HG02610 (cell line): ENCODE measurements at regions not wholly inside any gene's neighbourhood (a gene's known extent, or its start where the extent isn't known, plus 50 kb on each side); places are given as distances from the start of the nearest gene placed in this dataset.
"Not testable (repeated sequence)": the region's sequence is repeated elsewhere in the genome, so short reads cannot be mapped to it uniquely, and the experiment has no call there.

Experiments used
- ATAC-seq: cut with Tn5 transposase; IDR thresholded peaks from one replicate; pipeline ENCODE4 v1.9.1; 2021; ENCODE audit warnings: mild to moderate bottlenecking, moderate library complexity; ENCODE audit not compliant: unreplicated experiment

DNA sequence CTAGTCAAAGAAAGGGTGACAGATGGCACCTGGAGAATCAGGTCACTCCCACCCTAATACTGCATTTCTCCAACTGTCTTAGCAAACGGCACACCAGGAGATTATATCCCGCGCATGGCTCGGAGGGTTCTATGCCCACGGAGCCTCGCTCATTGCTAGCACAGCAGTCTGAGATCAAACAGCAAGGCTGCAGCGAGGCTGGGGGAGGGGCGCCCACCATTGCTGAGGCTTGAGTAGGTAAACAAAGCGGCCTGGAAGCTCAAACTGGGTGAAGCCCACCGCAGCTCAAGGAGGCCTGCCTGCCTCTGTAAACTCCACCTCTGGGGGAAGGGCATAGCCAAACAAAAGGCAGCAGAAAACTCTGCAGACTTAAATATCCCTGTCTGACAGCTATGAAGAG, 268.1 kb upstream of the GRM3 start:
- not testable (repeated sequence) for ATAC-seq

GRCh38 chr7:86372262-86372661, 271.4 kb upstream of the GRM3 start:
- ATAC-seq: no peak

- no peak for ATAC-seq
Observed at GRCh38 chr7:86366946-86367345, 276.8 kb upstream of the GRM3 start.

DNA sequence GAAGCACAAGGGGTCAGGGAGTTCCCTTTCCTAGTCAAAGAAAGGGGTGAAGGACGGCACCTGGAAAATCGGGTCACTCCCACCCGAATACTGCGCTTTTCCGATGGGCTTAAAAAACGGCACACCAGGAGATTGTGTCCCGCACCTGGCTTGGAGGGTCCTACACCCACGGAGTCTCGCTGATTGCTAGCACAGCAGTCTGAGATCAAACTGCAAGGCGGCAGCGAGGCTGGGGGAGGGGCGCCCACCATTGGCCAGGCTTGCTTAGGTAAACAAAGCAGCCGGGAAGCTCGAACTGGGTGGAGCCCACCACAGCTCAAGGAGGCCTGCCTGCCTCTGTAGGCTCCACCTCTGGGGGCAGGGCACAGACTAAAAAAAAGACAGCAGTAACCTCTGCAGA, 303.3 kb upstream of the GRM3 start:
- ATAC-seq: not testable (repeated sequence)

GRCh38 chr7:86339051-86339450, 304.7 kb upstream of the GRM3 start:
- ATAC-seq: no peak

- ATAC-seq: no peak
Observed at GRCh38 chr7:86328801-86329433, 314.8 kb upstream of the GRM3 start.

- no peak for ATAC-seq
Observed at GRCh38 chr7:86326847-86327246, 316.9 kb upstream of the GRM3 start.

DNA sequence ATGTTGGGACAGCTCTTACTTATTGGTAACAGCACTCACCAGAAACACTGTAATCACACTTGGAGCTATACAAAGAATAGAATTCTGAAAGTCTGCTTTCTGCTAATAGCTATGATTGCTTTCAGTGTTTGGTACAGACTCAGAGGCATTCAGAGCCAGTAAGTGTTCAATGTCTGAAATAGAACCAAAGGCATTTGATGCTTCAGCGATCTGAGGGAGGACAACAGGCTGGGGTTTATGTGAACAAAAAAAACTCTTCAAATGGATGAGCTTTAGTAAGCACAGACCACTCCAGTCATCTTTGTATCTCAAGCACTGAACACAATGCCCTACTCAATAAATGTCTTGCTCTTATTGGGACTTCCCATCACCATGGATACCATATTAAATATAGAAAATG, 322.8 kb upstream of the GRM3 start:
- ATAC-seq: no peak

DNA sequence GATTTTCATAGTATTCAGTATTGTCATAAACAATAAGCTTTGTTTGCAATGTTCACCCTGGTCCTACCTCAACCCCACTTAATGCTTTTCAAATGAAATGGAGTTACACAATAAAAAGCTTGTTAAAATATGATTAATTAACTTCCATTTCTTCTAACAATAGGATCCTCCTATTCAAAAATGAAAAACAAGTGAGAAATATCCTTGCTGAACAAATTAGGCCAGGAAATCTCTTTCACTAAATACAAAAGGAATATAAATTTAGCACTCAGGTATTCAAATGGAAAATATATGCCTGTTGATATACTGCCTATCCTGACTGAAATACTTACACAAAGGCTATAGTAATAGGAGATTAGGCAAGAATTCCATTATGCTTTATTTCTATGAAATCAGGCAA, 323.4 kb upstream of the GRM3 start:
- no peak for ATAC-seq

DNA sequence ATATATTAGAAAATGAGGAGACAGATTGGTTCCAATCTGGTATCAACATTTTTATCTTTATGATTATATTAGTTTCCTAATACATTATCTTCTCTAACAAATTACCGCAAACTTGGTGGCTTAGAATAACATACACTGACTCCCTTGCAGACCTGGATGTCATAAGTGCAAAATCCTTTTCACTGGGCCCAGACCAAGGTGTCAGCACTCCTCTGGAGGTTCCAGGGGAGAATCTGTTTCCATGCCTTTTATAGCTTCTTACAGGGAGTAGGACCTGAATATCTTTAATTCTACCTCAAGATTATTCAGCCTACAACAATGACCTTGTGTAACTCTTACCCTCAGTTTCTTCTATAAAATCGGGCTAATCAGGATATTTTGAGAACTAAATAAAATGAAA, 329.9 kb upstream of the GRM3 start:
- no peak for ATAC-seq

GRCh38 chr7:86301301-86301700, 342.4 kb upstream of the GRM3 start:
- no peak for ATAC-seq

DNA sequence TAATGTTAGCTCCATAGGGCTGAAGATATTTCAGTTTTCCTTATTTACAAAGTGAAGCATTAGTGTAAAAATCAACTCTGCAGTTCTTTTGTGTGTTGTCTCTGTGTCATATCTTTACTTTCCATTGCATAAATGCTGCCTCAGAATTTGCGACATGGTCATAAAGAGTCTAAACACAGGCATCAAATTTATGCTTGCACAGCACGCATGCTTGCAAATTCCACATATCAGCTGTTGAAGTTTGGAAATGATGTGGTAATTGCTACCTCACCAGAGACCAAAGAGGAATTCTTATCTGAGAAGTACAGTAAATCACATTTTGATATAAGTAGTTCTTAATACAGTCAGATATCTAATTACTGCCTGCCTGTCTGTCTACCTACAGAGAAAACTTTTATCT, 348.2 kb upstream of the GRM3 start:
- no peak for ATAC-seq

DNA sequence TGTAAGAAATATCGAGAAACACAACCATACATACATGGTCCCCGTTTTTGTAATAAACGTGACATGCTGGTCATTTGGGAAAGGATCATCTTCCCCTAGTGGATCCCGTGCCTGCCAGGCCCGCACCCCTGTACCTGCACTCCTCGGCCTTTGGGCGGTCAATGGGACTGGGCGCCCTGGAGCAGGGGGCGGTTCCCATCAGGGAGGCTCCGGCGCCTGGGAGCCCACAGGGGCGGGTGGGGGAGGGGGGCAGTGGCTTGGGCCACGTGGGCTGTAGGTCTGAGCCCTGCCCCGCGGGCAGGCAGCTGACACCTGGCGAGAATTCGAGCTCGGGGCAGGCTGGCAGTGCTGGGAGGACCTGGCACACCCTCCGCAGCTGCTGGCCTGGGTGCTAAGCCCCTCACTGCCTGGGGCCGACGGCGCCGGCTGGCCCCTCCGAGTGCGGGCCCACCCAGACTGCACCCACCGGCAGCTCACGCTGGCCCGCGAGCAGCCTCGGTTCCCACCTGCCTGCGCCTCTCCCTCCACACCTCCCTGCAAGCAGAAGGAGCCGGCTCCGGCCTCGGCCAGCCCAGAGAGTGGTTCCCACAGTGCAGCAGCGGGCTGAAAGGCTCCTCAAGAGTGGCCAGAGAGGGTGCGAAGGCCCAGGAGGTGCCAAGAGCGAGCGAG, 361.6 kb upstream of the GRM3 start:
- ATAC-seq: no peak

DNA sequence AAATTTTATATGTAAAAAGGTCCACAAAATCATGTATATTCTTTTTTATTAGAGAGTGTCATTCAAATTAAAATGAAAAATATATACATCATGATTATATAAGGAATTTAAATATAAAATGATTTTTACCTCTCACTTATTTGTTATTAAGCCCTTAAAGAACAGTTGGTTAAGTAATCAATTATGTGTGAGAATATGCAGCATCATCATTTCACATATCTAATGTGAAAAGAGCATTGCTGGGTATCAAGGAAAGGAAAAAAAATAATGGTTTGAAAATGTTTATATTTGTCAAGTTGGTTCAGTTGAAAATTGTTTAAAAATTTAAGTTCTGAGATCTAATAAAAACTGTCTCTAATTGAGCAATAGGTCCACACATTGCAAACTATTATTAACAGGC, 363.6 kb upstream of the GRM3 start:
- ATAC-seq: no peak

- ATAC-seq: no peak
Observed at GRCh38 chr7:86262781-86263180, 380.9 kb upstream of the GRM3 start.

DNA sequence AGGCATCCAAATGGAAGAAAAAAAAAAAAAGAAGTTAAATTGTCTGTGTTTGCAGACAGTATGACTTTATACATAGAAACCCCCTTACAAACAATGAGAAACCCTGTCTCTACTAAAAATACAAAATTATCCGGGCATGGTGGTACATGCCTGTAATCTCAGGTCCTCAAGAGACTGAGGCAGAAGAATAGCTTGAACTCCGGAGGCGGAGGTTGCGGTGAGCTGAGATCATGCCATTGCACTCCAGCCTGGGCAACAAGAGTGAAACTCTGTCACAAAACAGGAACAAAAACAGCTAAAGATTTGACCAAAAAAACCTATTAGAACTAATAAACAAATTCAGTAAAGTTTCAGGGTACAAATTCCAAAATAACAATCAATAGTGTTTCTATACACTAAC, 385.8 kb upstream of the GRM3 start:
- ATAC-seq: no peak

GRCh38 chr7:86252406-86252805, 391.3 kb upstream of the GRM3 start:
- ATAC-seq: no peak

- ATAC-seq: no peak
Observed at GRCh38 chr7:86248977-86249376, 394.7 kb upstream of the GRM3 start.

DNA sequence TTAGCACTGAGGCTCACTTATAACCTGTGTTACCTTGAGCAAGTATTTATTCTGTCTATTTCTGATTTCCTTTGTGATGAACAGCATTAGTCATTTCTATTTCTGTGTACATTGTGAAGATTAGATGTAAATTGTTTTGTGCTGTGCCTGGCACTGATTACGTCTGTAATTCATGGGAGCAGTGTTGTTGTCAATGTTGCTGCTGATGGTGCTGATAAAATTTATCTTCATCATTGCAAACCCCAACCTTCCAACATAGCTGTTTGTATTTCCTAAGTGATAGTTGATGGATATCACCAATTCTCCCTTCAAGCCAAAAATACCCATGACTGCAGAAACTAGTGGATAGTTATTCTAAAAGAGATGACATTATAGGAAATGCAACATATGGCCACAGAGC, 400.5 kb upstream of the GRM3 start:
- ATAC-seq: no peak

DNA sequence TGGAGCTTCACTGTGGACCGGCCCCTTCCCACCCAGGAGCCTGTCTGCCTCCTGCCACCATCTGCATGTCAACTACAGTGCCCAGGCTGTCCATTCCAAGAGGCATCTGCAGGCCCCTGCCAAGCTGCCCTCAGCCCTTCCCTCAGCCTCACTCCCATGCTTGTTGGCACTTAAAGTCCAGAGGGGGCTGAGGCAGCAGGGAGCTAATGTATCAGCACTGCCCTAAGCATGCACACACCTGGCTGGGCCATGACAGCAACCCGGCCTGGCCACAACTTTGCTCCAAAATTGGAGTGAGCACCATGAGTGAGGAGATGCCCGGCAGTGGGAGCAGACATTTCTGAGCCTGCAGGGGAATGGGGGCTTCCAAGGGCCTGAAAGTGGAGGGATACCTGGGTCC, 417.5 kb upstream of the GRM3 start:
- ATAC-seq: no peak

GRCh38 chr7:86222806-86223205, 420.9 kb upstream of the GRM3 start:
- no peak for ATAC-seq

- no peak for ATAC-seq
Observed at GRCh38 chr7:86214734-86215133, 429.0 kb upstream of the GRM3 start.

- ATAC-seq: no peak
Observed at GRCh38 chr7:86212976-86213375, 430.7 kb upstream of the GRM3 start.
